Putamen (tissue), 1 donor: ENCODE measurements at regions not wholly inside any gene's neighbourhood (a gene's known extent, or its start where the extent isn't known, plus 50 kb on each side); places are given as distances from the start of the nearest gene placed in this dataset.
"Not testable (repeated sequence)": the region's sequence is repeated elsewhere in the genome, so short reads cannot be mapped to it uniquely, and the experiment has no call there.

Source experiments
- DNase-seq: peaks from one replicate; pipeline ENCODE4 v3.0.0-alpha.2; 2016; ENCODE audit warnings: low spot score

GRCh38 chr20:47863315-47863965 is 78.2 kb upstream of the SULF2 start:
- no peak for DNase-seq

DNA sequence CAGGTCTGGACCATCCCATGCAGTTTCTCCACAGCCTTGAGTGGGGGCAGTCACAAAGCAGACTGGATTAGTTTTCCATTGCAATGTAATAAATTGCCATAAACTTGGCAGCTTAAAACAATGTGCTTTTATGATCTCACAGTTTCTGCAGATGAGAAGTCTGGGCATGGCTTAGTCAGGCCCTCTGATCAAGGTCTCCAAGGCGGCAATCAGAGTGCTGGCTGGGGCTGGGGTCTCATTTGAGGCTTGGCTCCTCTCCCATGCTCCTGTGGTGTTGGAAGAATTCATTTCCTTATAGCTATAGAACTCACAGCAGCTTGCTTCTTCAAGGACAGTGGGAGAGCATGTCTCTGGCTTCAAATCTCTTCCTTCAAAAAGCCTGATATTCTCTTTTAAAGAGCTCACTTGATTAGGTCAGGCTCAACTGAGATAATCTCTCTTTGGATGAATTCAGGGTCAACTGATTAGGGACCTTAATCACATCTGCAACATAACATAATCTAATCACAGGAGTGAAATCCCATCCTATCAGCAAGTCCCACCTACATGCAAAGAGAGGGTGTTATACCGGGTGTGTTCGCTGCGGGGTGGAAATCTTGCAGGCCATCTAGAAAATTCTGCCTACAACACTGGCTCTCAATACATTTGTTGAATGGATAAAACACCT is 77.4 kb upstream of the SULF2 start:
- DNase-seq: no peak

- DNase-seq: no peak
Observed at GRCh38 chr20:47861116-47861515, 75.8 kb upstream of the SULF2 start.

GRCh38 chr20:47860049-47860830 is 75.0 kb upstream of the SULF2 start:
- DNase-seq: no peak

- DNase-seq: no peak
Observed at GRCh38 chr20:47859278-47859677, 74.0 kb upstream of the SULF2 start.

GRCh38 chr20:47857569-47858464 is 72.5 kb upstream of the SULF2 start:
- no peak for DNase-seq

- DNase-seq: no peak
Observed at GRCh38 chr20:47857187-47857568, 71.9 kb upstream of the SULF2 start.

DNA sequence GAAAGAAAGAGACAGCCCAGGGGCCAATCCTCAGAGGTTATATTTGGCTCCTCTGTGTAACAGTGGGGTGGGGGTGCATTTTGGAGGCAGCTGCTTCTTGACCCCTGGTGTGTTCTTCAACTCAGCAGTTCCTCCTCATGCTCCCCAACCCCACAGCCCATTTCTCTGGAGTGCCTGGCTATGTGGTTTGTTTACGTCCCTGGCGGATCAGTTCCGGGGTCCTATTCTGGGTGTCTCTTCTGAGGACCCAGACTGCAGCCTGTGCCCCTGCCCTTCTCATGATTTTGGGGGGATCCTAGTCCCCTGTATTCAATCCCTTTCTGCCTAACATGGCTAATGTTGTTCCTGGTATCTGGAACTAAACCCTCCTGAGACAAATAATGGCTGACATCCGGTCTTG is 70.5 kb upstream of the SULF2 start:
- DNase-seq: no peak

DNA sequence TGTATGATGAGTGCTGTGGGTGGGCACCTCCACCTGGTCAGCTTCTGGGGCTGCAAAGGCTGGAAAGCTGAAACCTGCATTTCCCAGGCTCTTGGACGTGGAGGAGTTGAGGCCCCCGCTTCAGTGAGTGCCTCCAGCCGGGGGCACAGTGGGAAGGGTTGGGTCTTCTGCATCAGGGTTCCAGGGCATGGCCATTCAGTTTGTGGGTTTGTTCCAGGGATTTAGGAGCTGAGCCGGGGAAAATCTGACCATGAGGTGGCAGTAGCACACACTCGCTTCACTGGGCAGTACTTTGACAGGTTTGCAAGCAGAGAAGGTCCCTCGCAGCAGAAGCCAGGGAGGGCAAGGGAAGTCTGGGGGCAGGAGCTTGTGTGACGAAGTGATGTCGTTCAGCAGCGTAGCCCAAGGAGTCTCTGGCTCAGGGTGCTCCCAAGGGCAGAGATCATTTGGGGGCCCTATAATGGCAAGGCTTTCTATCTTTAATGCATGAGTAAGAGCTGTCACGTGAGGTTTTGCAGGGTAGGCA is 69.5 kb upstream of the SULF2 start:
- DNase-seq: no peak

GRCh38 chr20:47851774-47852173 is 66.5 kb upstream of the SULF2 start:
- DNase-seq: no peak

- no peak for DNase-seq
Observed at GRCh38 chr20:47850146-47850545, 64.9 kb upstream of the SULF2 start.

DNA sequence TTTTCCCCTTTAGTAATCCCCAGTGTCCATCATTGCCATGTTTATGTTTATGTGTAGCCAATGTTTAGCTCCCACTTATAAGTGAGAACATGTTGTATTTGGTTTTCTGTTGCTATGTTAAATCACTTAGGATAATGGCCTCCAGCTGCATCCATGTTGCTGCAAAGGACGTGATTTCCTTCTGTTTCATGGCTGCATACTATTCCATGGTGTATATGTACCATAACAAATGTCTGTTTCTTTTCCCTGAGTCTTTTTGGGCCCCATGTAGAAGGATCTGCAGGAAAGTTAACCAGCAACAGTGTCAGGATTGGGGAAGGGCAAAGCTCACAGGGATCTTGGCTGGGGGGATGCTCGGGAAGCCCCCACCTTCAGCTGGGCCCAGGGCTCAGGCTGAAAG is 64.3 kb upstream of the SULF2 start:
- no peak for DNase-seq

DNA sequence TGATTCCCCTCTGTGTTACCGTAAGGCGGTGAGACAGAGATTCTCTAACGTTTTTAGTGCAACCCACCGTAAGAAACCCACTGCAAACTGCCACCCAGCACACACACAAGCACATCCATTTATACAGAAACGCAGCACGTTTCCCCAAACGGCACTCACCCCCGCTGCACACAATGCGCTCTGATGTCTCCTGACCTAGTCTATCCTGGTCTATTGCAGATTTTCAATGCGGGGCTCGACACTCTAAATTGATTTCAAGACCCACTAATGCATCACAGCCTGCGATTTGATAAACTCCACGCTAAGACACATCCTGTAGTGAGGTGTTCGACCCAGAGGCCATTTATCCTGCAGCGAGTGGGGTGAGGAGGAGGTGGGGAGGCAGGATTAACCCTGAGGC is 63.7 kb upstream of the SULF2 start:
- no peak for DNase-seq

DNA sequence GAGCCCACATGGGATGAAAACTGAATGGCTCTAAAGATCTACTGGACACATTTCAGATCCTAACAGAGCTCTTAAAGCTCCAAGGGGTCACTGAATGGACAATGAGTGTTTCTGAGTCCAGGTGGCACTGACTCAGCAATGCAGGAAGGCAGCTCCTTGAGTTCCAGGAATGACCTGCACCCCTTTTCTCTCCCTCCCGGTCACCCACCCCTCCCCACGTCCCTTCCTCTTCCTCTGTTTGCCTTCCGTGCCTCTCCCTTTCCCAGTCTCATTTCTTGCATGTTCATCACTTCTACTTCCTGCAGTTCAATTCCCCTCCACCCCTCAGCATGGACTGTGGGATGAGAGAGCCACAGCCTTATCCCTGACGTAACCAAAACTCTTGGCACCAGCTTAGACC is 63.3 kb upstream of the SULF2 start:
- DNase-seq: not testable (repeated sequence)

DNA sequence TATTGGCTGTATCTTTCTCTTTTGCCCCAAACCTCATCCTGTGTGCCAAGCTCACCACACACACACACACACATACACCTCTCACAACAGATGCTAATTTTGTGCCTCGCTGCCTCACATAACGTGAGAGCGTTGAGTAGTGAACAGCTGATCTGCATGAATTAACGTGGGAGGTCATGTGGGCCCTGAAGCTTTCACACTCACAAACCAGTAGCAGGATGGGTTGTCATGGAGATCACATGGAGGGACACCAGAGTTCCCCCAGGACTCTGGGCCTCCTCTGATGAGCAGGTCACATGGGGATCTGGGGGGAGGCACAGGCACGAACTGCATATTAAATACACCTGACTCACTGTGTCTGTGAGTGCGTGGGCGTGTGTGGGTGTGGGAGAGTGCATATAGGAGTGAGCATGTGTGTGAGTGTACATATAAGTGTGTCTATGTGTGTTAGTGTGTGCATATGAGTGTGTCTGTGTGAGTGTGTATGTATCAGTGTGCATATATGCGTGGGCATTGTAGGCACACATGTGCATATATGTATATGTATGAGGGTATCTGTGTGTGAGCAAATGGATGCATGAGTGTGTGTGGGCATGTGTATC is 62.7 kb upstream of the SULF2 start:
- DNase-seq: peak; percentile 11

- DNase-seq: not testable (repeated sequence)
Observed at GRCh38 chr20:47847220-47847619, 61.9 kb upstream of the SULF2 start.

DNA sequence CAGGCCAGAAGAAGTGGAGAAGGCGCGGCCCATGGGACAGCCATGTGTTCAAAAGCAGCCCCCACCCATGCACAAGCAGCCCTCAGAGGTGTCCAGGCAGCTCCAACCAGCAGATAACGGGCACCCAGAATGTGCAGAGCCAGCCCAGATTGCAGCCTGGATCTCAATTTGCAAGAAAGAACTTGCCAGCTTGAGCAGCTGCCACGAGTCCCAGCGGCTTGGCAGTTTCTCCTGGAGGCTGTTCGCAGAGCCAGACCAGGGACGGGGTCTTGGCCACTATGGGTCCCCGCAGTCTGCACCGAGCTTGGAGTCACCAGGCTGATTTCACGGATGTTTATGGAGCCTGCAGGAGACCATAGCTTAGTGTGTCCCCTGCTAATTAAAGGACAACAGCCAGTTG is 61.4 kb upstream of the SULF2 start:
- not testable (repeated sequence) for DNase-seq

- DNase-seq: not testable (repeated sequence)
Observed at GRCh38 chr20:47845382-47845977, 60.2 kb upstream of the SULF2 start.

GRCh38 chr20:47844568-47844906 is 59.3 kb upstream of the SULF2 start:
- DNase-seq: not testable (repeated sequence)

- no peak for DNase-seq
Observed at GRCh38 chr20:47843886-47844567, 58.7 kb upstream of the SULF2 start.

DNA sequence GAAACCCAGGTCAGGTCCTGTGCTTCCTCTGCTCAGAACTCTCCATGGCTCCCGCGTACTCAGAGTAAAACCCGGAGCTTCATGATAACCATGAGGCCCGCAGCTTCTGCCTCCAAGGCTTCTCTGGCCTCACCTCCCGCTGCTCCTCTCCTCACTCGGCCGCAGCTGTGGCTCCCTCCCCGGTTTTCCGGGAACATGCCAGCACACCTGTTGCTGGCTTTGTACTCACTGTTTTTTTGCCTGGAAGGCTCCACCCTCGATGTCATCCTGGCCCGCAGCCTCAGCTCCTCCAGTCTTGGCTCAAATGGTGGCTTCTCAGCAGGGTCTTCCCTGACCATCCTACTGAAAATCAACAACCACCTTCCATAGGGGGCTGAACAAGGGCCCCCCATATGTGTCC is 57.7 kb upstream of the SULF2 start:
- DNase-seq: not testable (repeated sequence)
